A673 (cell line): ENCODE measurements at regions not wholly inside any gene's neighbourhood (a gene's known extent, or its start where the extent isn't known, plus 50 kb on each side); places are given as distances from the start of the nearest gene placed in this dataset.

Experiments
- EZH2 ChIP-seq: fragments of 200-600 bp; sonication (generic); IDR thresholded peaks from 2 replicates; pipeline ENCODE4 v1.6.1; 2017; ENCODE audit warnings: borderline replicate concordance, low read depth, mild to moderate bottlenecking, mixed read lengths, antibody characterized with exemption, low read length; ENCODE audit not compliant: poor library complexity, severe bottlenecking
- TF ChIP-seq, protein P1 (sequence below): fragments of 300-800, 200-600 bp; sonication (generic); conservative IDR thresholded peaks from 2 replicates; pipeline ENCODE4 v1.5.1; 2017; ENCODE audit warnings: low read depth, mild to moderate bottlenecking, antibody characterized with exemption, low read length, moderate library complexity, mixed read lengths

DNA sequence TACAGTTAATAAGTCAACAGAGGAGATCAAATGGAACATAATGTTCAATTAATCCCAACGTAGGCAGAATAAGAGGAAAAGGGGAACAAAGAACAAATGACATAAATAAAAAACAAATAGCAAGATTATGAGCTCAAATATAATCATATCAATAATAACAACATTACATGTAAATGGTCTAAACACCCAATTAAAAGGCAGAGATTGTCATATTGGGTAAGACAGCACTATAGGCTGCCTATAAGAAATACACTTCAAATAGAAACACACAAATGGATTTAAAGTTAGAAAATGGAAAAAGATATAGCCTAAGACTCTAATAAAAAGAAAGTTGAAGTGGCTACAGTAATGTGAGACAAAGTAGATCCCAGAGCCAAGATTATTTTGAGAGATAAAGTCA lies 126.4 kb upstream of the PTER start:
- TF ChIP-seq, protein P1, sequence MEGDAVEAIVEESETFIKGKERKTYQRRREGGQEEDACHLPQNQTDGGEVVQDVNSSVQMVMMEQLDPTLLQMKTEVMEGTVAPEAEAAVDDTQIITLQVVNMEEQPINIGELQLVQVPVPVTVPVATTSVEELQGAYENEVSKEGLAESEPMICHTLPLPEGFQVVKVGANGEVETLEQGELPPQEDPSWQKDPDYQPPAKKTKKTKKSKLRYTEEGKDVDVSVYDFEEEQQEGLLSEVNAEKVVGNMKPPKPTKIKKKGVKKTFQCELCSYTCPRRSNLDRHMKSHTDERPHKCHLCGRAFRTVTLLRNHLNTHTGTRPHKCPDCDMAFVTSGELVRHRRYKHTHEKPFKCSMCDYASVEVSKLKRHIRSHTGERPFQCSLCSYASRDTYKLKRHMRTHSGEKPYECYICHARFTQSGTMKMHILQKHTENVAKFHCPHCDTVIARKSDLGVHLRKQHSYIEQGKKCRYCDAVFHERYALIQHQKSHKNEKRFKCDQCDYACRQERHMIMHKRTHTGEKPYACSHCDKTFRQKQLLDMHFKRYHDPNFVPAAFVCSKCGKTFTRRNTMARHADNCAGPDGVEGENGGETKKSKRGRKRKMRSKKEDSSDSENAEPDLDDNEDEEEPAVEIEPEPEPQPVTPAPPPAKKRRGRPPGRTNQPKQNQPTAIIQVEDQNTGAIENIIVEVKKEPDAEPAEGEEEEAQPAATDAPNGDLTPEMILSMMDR = no peak
- no peak for TF ChIP-seq EZH2
